GM12878 (cell line): ENCODE measurements at regions not wholly inside any gene's neighbourhood (a gene's known extent, or its start where the extent isn't known, plus 50 kb on each side); places are given as distances from the start of the nearest gene placed in this dataset.

Experiments
- ATAC-seq: fragments of 200-7000 bp; cut with Tn5 transposase; 3 replicates; pipeline ENCODE4 v1.9.1; 2020; ENCODE audit warnings: mild to moderate bottlenecking, moderate library complexity
- BruUV-seq: library from RNA; stranded (reverse); fragments of 400-500 nt; replicated peaks from 2 replicates; lab custom pipeline; 2021; lab: Mats Ljungman, UMichigan
- CTCF ChIA-PET: fragments of 300-600 bp; sonication (Branson Sonifier 250); formaldehyde crosslinking; extraction: SDS; loops from one replicate; lab custom pipeline; 2021; ENCODE audit warnings: inconsistent platforms; lab: Yijun Ruan, JAX
- POLR2A ChIA-PET: fragments of 350-600 bp; formaldehyde crosslinking; extraction: SDS; loops from one replicate; lab custom pipeline; 2021; ENCODE audit warnings: inconsistent platforms; lab: Charles Lee
- RAD21 ChIA-PET: fragments of 300-600 bp; sonication (Branson Sonifier 250); formaldehyde crosslinking; loops from one replicate; lab custom pipeline; 2023; ENCODE audit warnings: antibody characterized with exemption; ENCODE audit not compliant: unreplicated experiment; lab: Charles Lee
- SMC1A ChIA-PET: fragments of 300-600 bp; sonication (Branson Sonifier 250); formaldehyde crosslinking; loops from one replicate; lab custom pipeline; 2023; ENCODE audit not compliant: unreplicated experiment, uncharacterized antibody; lab: Charles Lee
- DNase-seq: peaks from one replicate; pipeline ENCODE4 v3.0.0-alpha.2; 2011; ENCODE audit warnings: low read depth, low spot score
- FAIRE-seq: peaks from 3 replicates; lab custom pipeline; 2011; peaks lifted over from hg19 to GRCh38; lab: Jason Lieb, UNC
- H2AFZ ChIP-seq: 2 replicates; pipeline ENCODE4 v1.6.0; 2011; ENCODE audit warnings: low read depth, low read length, control low read depth; ENCODE audit not compliant: control insufficient read depth
- H3K27ac ChIP-seq: 2 replicates; pipeline ENCODE4 v1.5.1; 2011; ENCODE audit warnings: control low read depth; ENCODE audit not compliant: control insufficient read depth, insufficient read depth
- H3K27me3 ChIP-seq, 2 experiments: replicated peaks in 1 of 2; 2 replicates each; pipeline versions ENCODE4 v1.6.0 to v1.6.1; 2011; ENCODE audit warnings: low read length in 1 of 2; ENCODE audit not compliant: control insufficient read depth in 2 of 2, insufficient read depth in 2 of 2
- H3K36me3 ChIP-seq, 2 experiments: 2 replicates each; pipeline ENCODE4 v1.5.1; 2011; ENCODE audit warnings: low read length in 1 of 2; ENCODE audit not compliant: control insufficient read depth in 2 of 2, insufficient read depth in 2 of 2
- H3K4me1 ChIP-seq: 2 replicates; pipeline ENCODE4 v1.6.1; 2011; ENCODE audit warnings: mild to moderate bottlenecking, low read length, moderate library complexity, mixed read lengths; ENCODE audit not compliant: control insufficient read depth, insufficient read depth
- H3K4me2 ChIP-seq: 2 replicates; pipeline ENCODE4 v1.6.0; 2011; ENCODE audit warnings: control low read depth; ENCODE audit not compliant: control insufficient read depth, insufficient read depth
- H3K4me3 ChIP-seq: fragments of 200-600 bp; sonication (generic); 2 replicates; pipeline ENCODE4 v1.5.1; 2016
- H3K79me2 ChIP-seq: 2 replicates; pipeline ENCODE4 v1.6.0; 2011; ENCODE audit warnings: low read length; ENCODE audit not compliant: control insufficient read depth, insufficient read depth
- H3K9ac ChIP-seq: 2 replicates; pipeline ENCODE4 v1.8.0; 2011; ENCODE audit warnings: low read length, control low read depth, mixed read lengths; ENCODE audit not compliant: control insufficient read depth, insufficient read depth
- H3K9me3 ChIP-seq: replicated peaks from 3 replicates; pipeline ENCODE4 v1.5.1; 2011; ENCODE audit warnings: mild to moderate bottlenecking, low read length; ENCODE audit not compliant: control insufficient read depth, insufficient read depth
- H4K20me1 ChIP-seq: 2 replicates; pipeline ENCODE4 v1.6.0; 2011; ENCODE audit not compliant: control insufficient read depth, insufficient read depth
- ASH2L ChIP-seq: fragments of 300-600, 200-600 bp; sonication (generic); IDR thresholded peaks from 2 replicates; pipeline ENCODE4 v1.6.1; 2017; ENCODE audit warnings: low read depth, mild to moderate bottlenecking, borderline replicate concordance
- ATF2 ChIP-seq: IDR thresholded peaks from 2 replicates; pipeline ENCODE4 v1.6.1; 2012; ENCODE audit warnings: low read length, inconsistent platforms
- CBFB ChIP-seq: IDR thresholded peaks from 2 replicates; pipeline ENCODE4 v1.6.1; 2016; ENCODE audit warnings: antibody characterized with exemption, low read depth
- CEBPB ChIP-seq, 2 experiments: fragments of 150-350 bp in 1 of 2; IDR thresholded peaks; 2 replicates each; pipeline ENCODE4 v1.6.1; 2012 to 2014; ENCODE audit warnings: low read depth in 2 of 2, low read length in 2 of 2, borderline replicate concordance in 1 of 2, inconsistent platforms in 1 of 2
- CTCF ChIP-seq, 3 experiments: IDR thresholded peaks in 2 of 3; conservative IDR thresholded peaks in 1 of 3; 2 replicates each; pipeline ENCODE4 v1.5.1; 2011; ENCODE audit warnings: low read depth in 3 of 3, low read length in 3 of 3, mild to moderate bottlenecking in 3 of 3, control low read depth in 2 of 3, moderate library complexity in 2 of 3, inconsistent platforms in 1 of 3, mixed read lengths in 1 of 3; ENCODE audit not compliant: control insufficient read depth in 2 of 3, insufficient read depth in 1 of 3; ENCODE audit errors: extremely low read depth in 1 of 3
- IRF4 ChIP-seq: IDR thresholded peaks from 2 replicates; pipeline ENCODE4 v1.6.1; 2011; ENCODE audit warnings: low read depth, low read length
- NR2C1 ChIP-seq: fragments of 450-650 bp; IDR thresholded peaks from 2 replicates; pipeline ENCODE4 v1.6.1; 2017; ENCODE audit warnings: antibody characterized with exemption, mild to moderate bottlenecking, moderate library complexity
- NRF1 ChIP-seq: conservative IDR thresholded peaks from 2 replicates; pipeline ENCODE4 v1.6.1; 2011; ENCODE audit warnings: mild to moderate bottlenecking, low read depth, low read length, improper control_type of control experiment
- POLR2A ChIP-seq: IDR thresholded peaks from 2 replicates; pipeline ENCODE4 v1.6.1; 2011; ENCODE audit warnings: low read depth, mild to moderate bottlenecking, low read length
- SKIL ChIP-seq: fragments of 450-650 bp; IDR thresholded peaks from 2 replicates; pipeline ENCODE4 v1.6.1; 2017; ENCODE audit warnings: mild to moderate bottlenecking, low read depth, inconsistent platforms; ENCODE audit not compliant: poor library complexity, severe bottlenecking
- TARDBP ChIP-seq: IDR thresholded peaks from 2 replicates; pipeline ENCODE4 v1.6.1; 2016; ENCODE audit warnings: borderline replicate concordance
- WGBS: methylation state at CpG from one replicate; pipeline ENCODE4 v1.1.6; 2016; ENCODE audit warnings: low lambda C conversion rate; ENCODE audit not compliant: insufficient replicate concordance, insufficient coverage; ENCODE audit errors: missing lambda C conversion rate; 5-methylcytosine and 5-hydroxymethylcytosine counted together
- in situ Hi-C: fragments of 300-500 bp; cut with MboI; formaldehyde crosslinking; loops from 9 replicates; pipeline ENCODE4 v1.14.3; 2018; ENCODE audit warnings: mixed read lengths
- intact Hi-C: fragments of 100-400 bp; cut with micrococcal nuclease; formaldehyde crosslinking; loops from one replicate; pipeline ENCODE4 v1.14.2; 2022; ENCODE audit not compliant: unreplicated experiment
- TF ChIP-seq, protein P1 (sequence below): fragments of 450-650 bp; IDR thresholded peaks from 2 replicates; pipeline ENCODE4 v1.6.1; 2017; ENCODE audit warnings: borderline replicate concordance
- TF ChIP-seq, protein P2 (sequence below): IDR thresholded peaks from 2 replicates; pipeline ENCODE4 v1.6.1; 2011; ENCODE audit warnings: low read depth, low read length, improper control_type of control experiment, borderline replicate concordance
- TF ChIP-seq, protein P3 (sequence below): fragments of 450-650 bp; formaldehyde crosslinking; IDR thresholded peaks from 2 replicates; pipeline ENCODE4 v1.4.0; 2022; ENCODE audit warnings: mild to moderate bottlenecking, moderate library complexity

- ChIA-PET POLR2A (no interaction called here), SMC1A (no interaction called here), CTCF (no interaction called here), RAD21 (no interaction called here)
- H3K4me2 ChIP-seq: no peak overlapping the region
- no peak overlapping the region for H3K27ac ChIP-seq
- no peak for FAIRE-seq
- H2AFZ ChIP-seq: no peak overlapping the region
- intact Hi-C loops: no loop called here
- no peaks in the 10 kb centered on the region for H3K79me2 ChIP-seq
- H3K4me3 ChIP-seq: no peak overlapping the region
- no peak overlapping the region for H3K9ac ChIP-seq
- H3K36me3 ChIP-seq: no peaks in the 10 kb centered on the region
- H4K20me1 ChIP-seq: no peaks in the 10 kb centered on the region
- no peaks in the 10 kb centered on the region for H3K27me3 ChIP-seq
- no peak for DNase-seq
- in situ Hi-C loops: no loop called here
- no peak for ATAC-seq
- H3K4me1 ChIP-seq: no peaks in the 10 kb centered on the region
- BruUV-seq: no TSS peak
- 0% methylated on average over 2 of the region's 2 CpGs for WGBS
- H3K9me3 ChIP-seq: no peaks in the 10 kb centered on the region
- TF ChIP-seq IRF4 (no peak), CTCF (IDR thresholded peaks at IDR 0.05 in 2 of 3, conservative IDR thresholded peaks at IDR 0.05 in 1 of 3; ENCODE audit: control insufficient read depth in 2 of 3, extremely low read depth in 1 of 3, insufficient read depth in 1 of 3, low read depth in 3 of 3, low read length in 3 of 3) (no peak), ATF2 (no peak), NR2C1 (no peak), SKIL (no peak), TARDBP (no peak), ASH2L (no peak), NRF1 (no peak), POLR2A (no peak), CBFB (no peak), CEBPB (IDR thresholded peaks at IDR 0.05; ENCODE audit: borderline replicate concordance in 1 of 2, low read depth in 2 of 2, low read length in 2 of 2) (no peak)
- TF ChIP-seq, protein P1, sequence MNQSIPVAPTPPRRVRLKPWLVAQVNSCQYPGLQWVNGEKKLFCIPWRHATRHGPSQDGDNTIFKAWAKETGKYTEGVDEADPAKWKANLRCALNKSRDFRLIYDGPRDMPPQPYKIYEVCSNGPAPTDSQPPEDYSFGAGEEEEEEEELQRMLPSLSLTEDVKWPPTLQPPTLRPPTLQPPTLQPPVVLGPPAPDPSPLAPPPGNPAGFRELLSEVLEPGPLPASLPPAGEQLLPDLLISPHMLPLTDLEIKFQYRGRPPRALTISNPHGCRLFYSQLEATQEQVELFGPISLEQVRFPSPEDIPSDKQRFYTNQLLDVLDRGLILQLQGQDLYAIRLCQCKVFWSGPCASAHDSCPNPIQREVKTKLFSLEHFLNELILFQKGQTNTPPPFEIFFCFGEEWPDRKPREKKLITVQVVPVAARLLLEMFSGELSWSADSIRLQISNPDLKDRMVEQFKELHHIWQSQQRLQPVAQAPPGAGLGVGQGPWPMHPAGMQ: no peak
- TF ChIP-seq, protein P2, sequence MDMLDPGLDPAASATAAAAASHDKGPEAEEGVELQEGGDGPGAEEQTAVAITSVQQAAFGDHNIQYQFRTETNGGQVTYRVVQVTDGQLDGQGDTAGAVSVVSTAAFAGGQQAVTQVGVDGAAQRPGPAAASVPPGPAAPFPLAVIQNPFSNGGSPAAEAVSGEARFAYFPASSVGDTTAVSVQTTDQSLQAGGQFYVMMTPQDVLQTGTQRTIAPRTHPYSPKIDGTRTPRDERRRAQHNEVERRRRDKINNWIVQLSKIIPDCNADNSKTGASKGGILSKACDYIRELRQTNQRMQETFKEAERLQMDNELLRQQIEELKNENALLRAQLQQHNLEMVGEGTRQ: no peak
- TF ChIP-seq, protein P3, sequence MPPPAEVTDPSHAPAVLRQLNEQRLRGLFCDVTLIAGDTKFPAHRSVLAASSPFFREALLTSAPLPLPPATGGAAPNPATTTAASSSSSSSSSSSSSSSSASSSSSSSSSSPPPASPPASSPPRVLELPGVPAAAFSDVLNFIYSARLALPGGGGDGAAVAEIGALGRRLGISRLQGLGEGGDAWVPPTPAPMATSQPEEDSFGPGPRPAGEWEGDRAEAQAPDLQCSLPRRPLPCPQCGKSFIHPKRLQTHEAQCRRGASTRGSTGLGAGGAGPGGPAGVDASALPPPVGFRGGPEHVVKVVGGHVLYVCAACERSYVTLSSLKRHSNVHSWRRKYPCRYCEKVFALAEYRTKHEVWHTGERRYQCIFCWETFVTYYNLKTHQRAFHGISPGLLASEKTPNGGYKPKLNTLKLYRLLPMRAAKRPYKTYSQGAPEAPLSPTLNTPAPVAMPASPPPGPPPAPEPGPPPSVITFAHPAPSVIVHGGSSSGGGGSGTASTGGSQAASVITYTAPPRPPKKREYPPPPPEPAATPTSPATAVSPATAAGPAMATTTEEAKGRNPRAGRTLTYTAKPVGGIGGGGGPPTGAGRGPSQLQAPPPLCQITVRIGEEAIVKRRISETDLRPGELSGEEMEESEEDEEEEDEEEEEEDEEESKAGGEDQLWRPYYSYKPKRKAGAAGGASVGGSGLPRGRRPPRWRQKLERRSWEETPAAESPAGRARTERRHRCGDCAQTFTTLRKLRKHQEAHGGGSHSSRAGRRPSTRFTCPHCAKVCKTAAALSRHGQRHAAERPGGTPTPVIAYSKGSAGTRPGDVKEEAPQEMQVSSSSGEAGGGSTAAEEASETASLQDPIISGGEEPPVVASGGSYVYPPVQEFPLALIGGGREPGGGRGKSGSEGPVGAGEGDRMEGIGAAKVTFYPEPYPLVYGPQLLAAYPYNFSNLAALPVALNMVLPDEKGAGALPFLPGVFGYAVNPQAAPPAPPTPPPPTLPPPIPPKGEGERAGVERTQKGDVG: no peak
Measured at GRCh38 chr2:222088561-222088960, 210.2 kb downstream of the PAX3 start.
